Activated T-cell treated with anti-CD3 and anti-CD28 coated beads, Interleukin-2, amount 50 U/mL, for 72 hours (primary cell): ENCODE measurements at regions not wholly inside any gene's neighbourhood (a gene's known extent, or its start where the extent isn't known, plus 50 kb on each side); places are given as distances from the start of the nearest gene placed in this dataset.

Source experiments
- ATAC-seq, 2 donors: fragments of 150-1000 bp; cut with Tn5 transposase; replicated peaks in 1 of 2; 2 replicates each; pipeline ENCODE4 v1.10.0; 2021; ENCODE audit warnings: moderate library complexity in 2 of 2, mild to moderate bottlenecking in 1 of 2
- DNase-seq, 2 donors: peaks; one replicate each; pipeline ENCODE4 v3.0.0; 2021 to 2022; ENCODE audit warnings: mixed read lengths in 1 of 2
- H3K27ac Mint-ChIP-seq: one replicate; pipeline ENCODE4 v1.8.0; 2022; ENCODE audit warnings: mild to moderate bottlenecking, moderate library complexity, mixed read lengths
- H3K27me3 Mint-ChIP-seq: one replicate; pipeline ENCODE4 v1.8.0; 2022; ENCODE audit warnings: low read depth, mixed read lengths
- H3K36me3 Mint-ChIP-seq, 2 donors: one replicate each; pipeline ENCODE4 v1.8.0; 2022; ENCODE audit warnings: mixed read lengths in 2 of 2, mild to moderate bottlenecking in 1 of 2; ENCODE audit not compliant: insufficient read depth in 2 of 2
- H3K4me1 Mint-ChIP-seq: one replicate; pipeline ENCODE4 v1.8.0; 2022; ENCODE audit warnings: low read depth, mixed read lengths
- H3K4me3 Mint-ChIP-seq, 2 donors: one replicate each; pipeline ENCODE4 v1.8.0; 2022; ENCODE audit warnings: mild to moderate bottlenecking in 2 of 2, mixed read lengths in 2 of 2, moderate library complexity in 2 of 2
- H3K9me3 Mint-ChIP-seq, 2 donors: one replicate each; pipeline ENCODE4 v1.8.0; 2022; ENCODE audit warnings: mixed read lengths in 2 of 2

GRCh38 chr2:16320716-16321115 lies 344.9 kb downstream of the CYRIA start:
- no peak for ATAC-seq
- Mint-ChIP-seq H3K36me3 (no peaks in the 10 kb centered on the region), H3K27ac (no peak overlapping the region), H3K4me3 (no peak overlapping the region), H3K4me1 (no peaks in the 10 kb centered on the region), H3K9me3 (no peaks in the 10 kb centered on the region), H3K27me3 (no peaks in the 10 kb centered on the region)
- DNase-seq, result no peak

- DNase-seq (no peak), ATAC-seq (no peak)
- Mint-ChIP-seq H3K4me3 (no peak overlapping the region), H3K27me3 (no peaks in the 10 kb centered on the region), H3K9me3 (no peaks in the 10 kb centered on the region), H3K4me1 (no peaks in the 10 kb centered on the region), H3K36me3 (no peaks in the 10 kb centered on the region), H3K27ac (no peak overlapping the region)
These were observed 346.0 kb downstream of the CYRIA start for GRCh38 chr2:16319551-16320121.

GRCh38 chr2:16318474-16319195 lies 347.0 kb downstream of the CYRIA start:
- Mint-ChIP-seq H3K27ac (no peak overlapping the region), H3K36me3 (no peaks in the 10 kb centered on the region), H3K27me3 (peaks cover 6% of the 10 kb centered on the region), H3K9me3 (no peaks in the 10 kb centered on the region), H3K4me1 (no peaks in the 10 kb centered on the region), H3K4me3 (no peak overlapping the region)
- no peak for DNase-seq
- ATAC-seq, result no peak

- DNase-seq (no peak), ATAC-seq (no peak)
- H3K27ac Mint-ChIP-seq, result no peak overlapping the region
- H3K36me3 Mint-ChIP-seq, result no peaks in the 10 kb centered on the region
- H3K27me3 Mint-ChIP-seq, result peaks cover 11% of the 10 kb centered on the region
- H3K9me3 Mint-ChIP-seq, result no peaks in the 10 kb centered on the region
- H3K4me3 Mint-ChIP-seq, result no peak overlapping the region
- H3K4me1 Mint-ChIP-seq, result no peaks in the 10 kb centered on the region
These were observed 347.6 kb downstream of the CYRIA start for GRCh38 chr2:16318051-16318450.

- ATAC-seq (no peak), DNase-seq (no peak)
- H3K36me3 Mint-ChIP-seq, result no peaks in the 10 kb centered on the region
- no peak overlapping the region for H3K4me3 Mint-ChIP-seq
- no peak overlapping the region for H3K27ac Mint-ChIP-seq
- H3K9me3 Mint-ChIP-seq, result no peaks in the 10 kb centered on the region
- peaks cover 14% of the 10 kb centered on the region for H3K27me3 Mint-ChIP-seq
- H3K4me1 Mint-ChIP-seq, result no peaks in the 10 kb centered on the region
These were observed 348.3 kb downstream of the CYRIA start for GRCh38 chr2:16317211-16317830.

GRCh38 chr2:16316456-16317210 lies 349.0 kb downstream of the CYRIA start:
- no peaks in the 10 kb centered on the region for H3K4me1 Mint-ChIP-seq
- no peak for ATAC-seq
- no peak overlapping the region for H3K4me3 Mint-ChIP-seq
- H3K27ac Mint-ChIP-seq, result no peak overlapping the region
- no peak for DNase-seq
- no peaks in the 10 kb centered on the region for H3K36me3 Mint-ChIP-seq
- H3K27me3 Mint-ChIP-seq, result peaks cover 14% of the 10 kb centered on the region
- no peaks in the 10 kb centered on the region for H3K9me3 Mint-ChIP-seq

GRCh38 chr2:16315908-16316307 lies 349.7 kb downstream of the CYRIA start:
- DNase-seq (no peak), ATAC-seq (no peak)
- Mint-ChIP-seq H3K4me1 (no peaks in the 10 kb centered on the region), H3K9me3 (no peaks in the 10 kb centered on the region), H3K27ac (no peak overlapping the region), H3K4me3 (no peak overlapping the region), H3K27me3 (peaks cover 14% of the 10 kb centered on the region), H3K36me3 (no peaks in the 10 kb centered on the region)

GRCh38 chr2:16315458-16315835 lies 350.2 kb downstream of the CYRIA start:
- Mint-ChIP-seq H3K4me1 (no peaks in the 10 kb centered on the region), H3K9me3 (no peaks in the 10 kb centered on the region), H3K27ac (no peak overlapping the region), H3K4me3 (no peak overlapping the region), H3K36me3 (no peaks in the 10 kb centered on the region), H3K27me3 (peaks cover 14% of the 10 kb centered on the region)
- DNase-seq, result no peak
- no peak for ATAC-seq

- Mint-ChIP-seq H3K4me3 (no peak overlapping the region), H3K4me1 (no peaks in the 10 kb centered on the region), H3K9me3 (no peaks in the 10 kb centered on the region), H3K27me3 (peaks cover 14% of the 10 kb centered on the region), H3K36me3 (no peaks in the 10 kb centered on the region), H3K27ac (no peak overlapping the region)
- ATAC-seq, result no peak
- DNase-seq, result no peak
These were observed 350.8 kb downstream of the CYRIA start for GRCh38 chr2:16314691-16315457.

GRCh38 chr2:16314001-16314400 lies 351.6 kb downstream of the CYRIA start:
- H3K36me3 Mint-ChIP-seq, result no peaks in the 10 kb centered on the region
- ATAC-seq, result no peak
- no peak for DNase-seq
- H3K27me3 Mint-ChIP-seq, result peaks cover 14% of the 10 kb centered on the region
- no peaks in the 10 kb centered on the region for H3K4me1 Mint-ChIP-seq
- H3K4me3 Mint-ChIP-seq, result no peak overlapping the region
- H3K27ac Mint-ChIP-seq, result no peak overlapping the region
- no peaks in the 10 kb centered on the region for H3K9me3 Mint-ChIP-seq

GRCh38 chr2:16313235-16313975 lies 352.2 kb downstream of the CYRIA start:
- Mint-ChIP-seq H3K27ac (no peak overlapping the region), H3K36me3 (no peaks in the 10 kb centered on the region), H3K27me3 (peaks cover 14% of the 10 kb centered on the region), H3K4me1 (no peaks in the 10 kb centered on the region), H3K9me3 (no peaks in the 10 kb centered on the region), H3K4me3 (no peak overlapping the region)
- ATAC-seq (no peak), DNase-seq (no peak)

- no peak for DNase-seq
- H3K27me3 Mint-ChIP-seq, result peaks cover 14% of the 10 kb centered on the region
- H3K4me1 Mint-ChIP-seq, result no peaks in the 10 kb centered on the region
- no peaks in the 10 kb centered on the region for H3K9me3 Mint-ChIP-seq
- no peak overlapping the region for H3K27ac Mint-ChIP-seq
- H3K4me3 Mint-ChIP-seq, result no peak overlapping the region
- H3K36me3 Mint-ChIP-seq, result no peaks in the 10 kb centered on the region
- ATAC-seq, result no peak
These were observed 352.9 kb downstream of the CYRIA start for GRCh38 chr2:16312771-16313170.
